Adrenal gland (tissue), 5 donors: ENCODE measurements at regions not wholly inside any gene's neighbourhood (a gene's known extent, or its start where the extent isn't known, plus 50 kb on each side); places are given as distances from the start of the nearest gene placed in this dataset.

Source experiments
- POLR2A ChIP-seq, 2 donors: fragments of 450-650 bp; IDR thresholded peaks; one replicate each; pipeline ENCODE4 v1.6.1; 2017; ENCODE audit warnings: antibody characterized with exemption in 2 of 2, mild to moderate bottlenecking in 2 of 2, moderate library complexity in 1 of 2
- TF ChIP-seq, protein P1 (sequence below), 6 experiments: fragments of 450-650 bp in 4 of 6; fragments of 200-600 bp in 2 of 6; sonication (generic) in 1 of 6; IDR thresholded peaks; 1 replicate in 5 of 6; 2 replicates in 1 of 6; pipeline versions ENCODE4 v1.5.1 to v1.8.0; 2016 to 2021; ENCODE audit warnings: antibody characterized with exemption in 6 of 6, mild to moderate bottlenecking in 2 of 6, moderate library complexity in 1 of 6
- donor health status: DM: no; HTN: no; CAD: no.

DNA sequence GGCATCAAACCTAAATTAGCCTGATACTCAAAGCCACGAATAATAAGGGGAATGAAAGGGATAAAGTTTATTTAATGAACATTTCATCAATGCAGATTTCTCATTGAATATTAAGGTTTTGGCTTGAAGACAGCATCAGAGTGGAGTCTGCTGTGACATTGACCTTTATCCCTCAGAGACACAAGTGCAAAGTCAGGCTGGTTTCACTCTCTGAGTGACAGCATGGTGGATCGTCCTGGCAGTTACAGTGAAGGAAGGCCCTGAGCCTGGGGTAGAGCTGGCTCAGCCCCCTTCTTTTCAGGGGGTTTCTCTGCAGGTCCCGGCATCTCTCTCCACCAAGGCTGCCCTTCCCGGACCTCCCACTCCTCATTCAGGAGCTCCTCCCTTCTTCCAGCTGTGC is 503.1 kb downstream of the PREX1 start:
- TF ChIP-seq, protein P1, sequence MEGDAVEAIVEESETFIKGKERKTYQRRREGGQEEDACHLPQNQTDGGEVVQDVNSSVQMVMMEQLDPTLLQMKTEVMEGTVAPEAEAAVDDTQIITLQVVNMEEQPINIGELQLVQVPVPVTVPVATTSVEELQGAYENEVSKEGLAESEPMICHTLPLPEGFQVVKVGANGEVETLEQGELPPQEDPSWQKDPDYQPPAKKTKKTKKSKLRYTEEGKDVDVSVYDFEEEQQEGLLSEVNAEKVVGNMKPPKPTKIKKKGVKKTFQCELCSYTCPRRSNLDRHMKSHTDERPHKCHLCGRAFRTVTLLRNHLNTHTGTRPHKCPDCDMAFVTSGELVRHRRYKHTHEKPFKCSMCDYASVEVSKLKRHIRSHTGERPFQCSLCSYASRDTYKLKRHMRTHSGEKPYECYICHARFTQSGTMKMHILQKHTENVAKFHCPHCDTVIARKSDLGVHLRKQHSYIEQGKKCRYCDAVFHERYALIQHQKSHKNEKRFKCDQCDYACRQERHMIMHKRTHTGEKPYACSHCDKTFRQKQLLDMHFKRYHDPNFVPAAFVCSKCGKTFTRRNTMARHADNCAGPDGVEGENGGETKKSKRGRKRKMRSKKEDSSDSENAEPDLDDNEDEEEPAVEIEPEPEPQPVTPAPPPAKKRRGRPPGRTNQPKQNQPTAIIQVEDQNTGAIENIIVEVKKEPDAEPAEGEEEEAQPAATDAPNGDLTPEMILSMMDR (IDR thresholded peaks at IDR 0.05), result no peak
- TF ChIP-seq POLR2A (IDR thresholded peaks at IDR 0.05), result no peak
